Adipocyte (in vitro differentiated cells): ENCODE measurements at regions not wholly inside any gene's neighbourhood (a gene's known extent, or its start where the extent isn't known, plus 50 kb on each side); places are given as distances from the start of the nearest gene placed in this dataset.

Source experiments
- DNase-seq: peaks from one replicate; pipeline ENCODE4 v3.0.0-alpha.2; 2015; ENCODE audit warnings: low read depth
- H3K27me3 ChIP-seq: replicated peaks from 2 replicates; pipeline ENCODE4 v1.7.0; 2013; ENCODE audit warnings: mild to moderate bottlenecking, low read length, moderate library complexity; ENCODE audit not compliant: control insufficient read depth, insufficient read depth
- H3K36me3 ChIP-seq: 2 replicates; pipeline ENCODE4 v1.7.0; 2013; ENCODE audit warnings: low read length, mild to moderate bottlenecking, moderate library complexity; ENCODE audit not compliant: control insufficient read depth, insufficient read depth, severe bottlenecking
- H3K4me1 ChIP-seq: 2 replicates; pipeline ENCODE4 v1.7.0; 2013; ENCODE audit warnings: mild to moderate bottlenecking, low read length, moderate library complexity; ENCODE audit not compliant: control insufficient read depth, insufficient read depth
- H3K4me3 ChIP-seq: 2 replicates; pipeline ENCODE4 v1.7.0; 2013; ENCODE audit warnings: mild to moderate bottlenecking, low read length, moderate library complexity
- H3K9ac ChIP-seq: 2 replicates; pipeline ENCODE4 v1.7.0; 2013; ENCODE audit warnings: mild to moderate bottlenecking, low read length, moderate library complexity
- H3K9me3 ChIP-seq: 2 replicates; pipeline ENCODE4 v1.7.0; 2013; ENCODE audit warnings: mild to moderate bottlenecking, low read length, moderate library complexity; ENCODE audit not compliant: control insufficient read depth

DNA sequence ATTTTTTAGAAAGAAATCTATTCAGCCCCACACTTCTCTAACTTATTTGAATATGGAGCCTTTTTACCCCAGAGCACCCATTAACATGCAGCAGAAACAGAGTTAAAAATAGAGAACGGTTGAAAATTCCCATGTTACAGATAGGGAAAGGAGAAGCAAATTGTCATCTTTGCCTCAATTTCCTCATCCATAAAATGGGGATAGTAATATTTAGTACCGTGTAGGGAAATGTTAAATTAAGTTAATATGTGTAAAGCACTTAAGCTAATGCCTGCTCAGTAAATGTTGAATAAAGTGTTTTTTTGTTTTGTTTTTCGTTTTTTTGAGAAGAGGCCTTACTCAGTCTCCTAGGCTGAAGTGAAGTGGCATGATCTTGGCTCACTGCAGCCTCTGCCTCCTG, 50.3 kb downstream of the NAV1 start:
- Histone ChIP-seq H3K4me3 (no peak overlapping the region), H3K27me3 (no peaks in the 10 kb centered on the region), H3K4me1 (peaks cover 44% of the 10 kb centered on the region), H3K9me3 (no peaks in the 10 kb centered on the region), H3K36me3 (peaks cover 28% of the 10 kb centered on the region), H3K9ac (no peak overlapping the region)
- DNase-seq: no peak

- H3K4me1 ChIP-seq: peaks cover 42% of the 10 kb centered on the region
- no peak for DNase-seq
- no peak overlapping the region for H3K4me3 ChIP-seq
- no peak overlapping the region for H3K9ac ChIP-seq
- H3K36me3 ChIP-seq: peaks cover 28% of the 10 kb centered on the region
- H3K27me3 ChIP-seq: no peaks in the 10 kb centered on the region
- no peaks in the 10 kb centered on the region for H3K9me3 ChIP-seq
Measured at GRCh38 chr1:201590474-201590873, 51.5 kb downstream of the NAV1 start.

DNA sequence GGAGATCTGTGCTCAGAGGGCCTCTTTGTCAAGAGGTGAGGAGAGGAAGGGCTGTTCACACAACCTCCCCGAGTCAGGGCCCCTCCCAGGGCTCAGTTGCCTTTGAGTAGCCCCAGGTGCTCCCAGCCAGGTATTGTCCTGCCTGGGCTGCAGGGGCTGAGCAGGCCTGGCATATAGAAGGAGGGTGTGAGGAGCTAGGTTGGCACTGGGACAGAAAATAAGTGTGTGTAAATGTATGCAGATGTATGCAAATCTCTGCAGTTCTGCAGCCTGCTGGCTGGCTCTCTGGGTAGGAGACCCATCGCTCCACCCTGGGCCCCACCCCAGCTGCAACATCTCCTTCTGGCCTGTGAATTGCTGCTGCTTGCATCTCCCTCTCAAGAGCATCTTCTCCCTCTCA, 52.4 kb downstream of the NAV1 start:
- no peak overlapping the region for H3K4me3 ChIP-seq
- peaks cover 28% of the 10 kb centered on the region for H3K36me3 ChIP-seq

DNA sequence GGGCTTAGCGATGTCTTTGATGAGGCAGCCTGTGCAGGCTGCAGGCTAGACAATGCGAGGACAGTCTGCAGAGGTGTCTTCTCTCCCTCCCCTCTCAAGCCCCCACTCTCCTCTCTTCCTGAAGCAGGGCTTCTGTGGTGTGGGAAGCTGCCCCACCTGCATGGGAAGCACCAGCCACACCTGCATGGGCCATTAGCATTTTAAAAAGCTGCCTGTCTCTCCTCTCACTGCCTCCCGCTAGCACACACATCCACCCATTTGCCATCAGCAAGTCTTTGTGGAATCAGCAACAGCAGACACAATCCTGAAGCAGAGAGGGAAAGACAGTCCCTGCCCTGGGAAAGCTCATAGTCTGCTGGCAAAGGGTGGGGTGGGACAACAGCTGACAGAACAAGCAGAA, 53.1 kb downstream of the NAV1 start:
- Histone ChIP-seq H3K36me3 (peaks cover 29% of the 10 kb centered on the region), H3K4me1 (peaks cover 31% of the 10 kb centered on the region), H3K27me3 (no peaks in the 10 kb centered on the region), H3K9me3 (no peaks in the 10 kb centered on the region), H3K9ac (no peak overlapping the region), H3K4me3 (no peak overlapping the region)
- DNase-seq: no peak

More for the DNA sequence above, 52.4 kb downstream of the NAV1 start:
- Histone ChIP-seq H3K9me3 (no peaks in the 10 kb centered on the region), H3K27me3 (no peaks in the 10 kb centered on the region), H3K9ac (no peak overlapping the region), H3K4me1 (peaks cover 33% of the 10 kb centered on the region)
- no peak for DNase-seq

- DNase-seq: peak; percentile 99
- Histone ChIP-seq H3K9me3 (no peaks in the 10 kb centered on the region), H3K4me3 (no peak overlapping the region), H3K4me1 (peaks cover 31% of the 10 kb centered on the region), H3K9ac (peak overlapping the region; percentile 49), H3K27me3 (no peaks in the 10 kb centered on the region), H3K36me3 (peaks cover 36% of the 10 kb centered on the region)
Measured at GRCh38 chr1:201593200-201593921, 54.4 kb downstream of the NAV1 start.

GRCh38 chr1:201594575-201595245, 55.8 kb downstream of the NAV1 start:
- peaks cover 39% of the 10 kb centered on the region for H3K4me1 ChIP-seq
- H3K27me3 ChIP-seq: no peaks in the 10 kb centered on the region
- H3K9me3 ChIP-seq: no peaks in the 10 kb centered on the region
- H3K36me3 ChIP-seq: peaks cover 30% of the 10 kb centered on the region
- no peak overlapping the region for H3K4me3 ChIP-seq
- peak; percentile 65 for DNase-seq
- peak overlapping the region; percentile 49 for H3K9ac ChIP-seq

DNA sequence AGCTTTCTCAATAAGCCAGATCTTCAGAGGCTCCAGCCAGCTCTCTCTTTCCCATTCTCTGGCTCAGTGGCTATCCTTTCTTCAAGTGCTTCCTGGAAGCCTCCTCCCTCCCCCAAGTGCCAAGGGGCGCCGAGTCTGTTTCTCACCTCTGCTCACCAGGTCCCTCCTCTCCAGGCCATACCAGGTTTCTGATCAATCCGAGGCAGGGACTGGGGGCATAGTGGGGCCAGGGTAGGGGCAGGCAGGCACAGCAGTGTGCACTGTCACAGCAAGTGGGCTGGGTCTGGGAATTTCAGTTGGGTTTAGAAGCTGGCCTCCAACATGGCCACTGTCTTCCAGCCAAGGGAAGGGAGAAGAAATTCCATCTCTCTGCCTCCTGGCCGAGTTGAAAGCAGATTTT, 56.5 kb downstream of the NAV1 start:
- no peak for DNase-seq
- H3K36me3 ChIP-seq: peaks cover 24% of the 10 kb centered on the region
- no peaks in the 10 kb centered on the region for H3K9me3 ChIP-seq
- H3K4me1 ChIP-seq: peaks cover 46% of the 10 kb centered on the region
- no peaks in the 10 kb centered on the region for H3K27me3 ChIP-seq
- H3K9ac ChIP-seq: no peak overlapping the region
- no peak overlapping the region for H3K4me3 ChIP-seq

GRCh38 chr1:201596101-201596868, 57.4 kb downstream of the NAV1 start:
- Histone ChIP-seq H3K4me1 (peaks cover 46% of the 10 kb centered on the region), H3K36me3 (peaks cover 15% of the 10 kb centered on the region), H3K9ac (no peak overlapping the region), H3K27me3 (no peaks in the 10 kb centered on the region), H3K4me3 (no peak overlapping the region), H3K9me3 (no peaks in the 10 kb centered on the region)
- no peak for DNase-seq

- Histone ChIP-seq H3K27me3 (no peaks in the 10 kb centered on the region), H3K9me3 (no peaks in the 10 kb centered on the region), H3K4me1 (peaks cover 46% of the 10 kb centered on the region), H3K36me3 (peaks cover 8% of the 10 kb centered on the region), H3K4me3 (no peak overlapping the region), H3K9ac (no peak overlapping the region)
- no peak for DNase-seq
Measured at GRCh38 chr1:201597551-201598230, 58.8 kb downstream of the NAV1 start.

- H3K9me3 ChIP-seq: no peaks in the 10 kb centered on the region
Measured at GRCh38 chr1:201598396-201598795, 59.5 kb downstream of the NAV1 start.

DNA sequence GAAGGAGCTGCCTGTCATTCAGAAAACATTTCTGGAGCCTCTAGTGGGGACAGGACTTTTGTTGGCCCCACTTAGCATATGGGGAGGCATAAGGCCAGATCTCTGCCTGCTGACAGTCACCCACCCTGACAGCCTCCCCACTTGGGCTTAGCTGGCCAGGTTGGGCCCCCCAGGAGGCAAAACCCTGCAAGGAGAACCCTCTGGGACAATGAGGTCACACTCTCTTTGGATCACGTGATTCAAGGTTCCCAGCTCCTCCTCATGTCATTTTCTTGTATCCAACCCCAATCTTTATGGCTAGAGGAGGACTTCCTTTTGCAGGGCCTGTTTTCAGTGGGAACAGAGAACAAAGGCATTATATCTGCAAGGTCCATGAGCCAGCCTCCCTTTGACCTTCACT, 60.0 kb downstream of the NAV1 start:
- Histone ChIP-seq H3K9ac (no peak overlapping the region), H3K36me3 (peaks cover 8% of the 10 kb centered on the region), H3K27me3 (no peaks in the 10 kb centered on the region), H3K4me1 (peaks cover 48% of the 10 kb centered on the region), H3K9me3 (no peaks in the 10 kb centered on the region), H3K4me3 (no peak overlapping the region)
- no peak for DNase-seq

More at GRCh38 chr1:201598396-201598795, 59.5 kb downstream of the NAV1 start:
- peaks cover 47% of the 10 kb centered on the region for H3K4me1 ChIP-seq
- H3K27me3 ChIP-seq: no peaks in the 10 kb centered on the region
- no peak overlapping the region for H3K4me3 ChIP-seq
- DNase-seq: no peak
- H3K9ac ChIP-seq: no peak overlapping the region
- H3K36me3 ChIP-seq: peaks cover 8% of the 10 kb centered on the region
